Smooth muscle cell (in vitro differentiated cells): ENCODE measurements at regions not wholly inside any gene's neighbourhood (a gene's known extent, or its start where the extent isn't known, plus 50 kb on each side); places are given as distances from the start of the nearest gene placed in this dataset.
A peak's percentile ranks its signal among the peaks of the same experiment; 100 is the strongest.

Experiments used
- DNase-seq: peaks from one replicate; lab custom pipeline; 2025; ENCODE audit not compliant: unreplicated experiment; lab: John Stamatoyannopoulos, UW
- H2AFZ ChIP-seq: fragments of 200-600 bp; sonication (generic); 2 replicates; pipeline ENCODE4 v1.6.0; 2016; ENCODE audit warnings: antibody characterized with exemption, low read depth, mild to moderate bottlenecking
- H3F3A ChIP-seq: fragments of 200-600 bp; sonication (generic); 2 replicates; pipeline ENCODE4 v1.6.0; 2017; ENCODE audit warnings: antibody characterized with exemption, low read depth
- H3K27ac ChIP-seq: fragments of 200-600 bp; sonication (generic); 2 replicates; pipeline ENCODE4 v1.5.1; 2016; ENCODE audit warnings: low read depth, mild to moderate bottlenecking
- H3K27me3 ChIP-seq: fragments of 200-600 bp; sonication (generic); 2 replicates; pipeline ENCODE4 v1.6.1; 2016; ENCODE audit warnings: low read depth, mild to moderate bottlenecking
- H3K36me3 ChIP-seq: fragments of 200-600 bp; sonication (generic); 2 replicates; pipeline ENCODE4 v1.5.1; 2016; ENCODE audit warnings: low read depth
- H3K4me1 ChIP-seq: fragments of 200-600 bp; sonication (generic); 2 replicates; pipeline ENCODE4 v1.5.1; 2016; ENCODE audit warnings: low read depth
- H3K4me2 ChIP-seq: fragments of 200-600 bp; sonication (generic); 2 replicates; pipeline ENCODE4 v1.6.0; 2016; ENCODE audit warnings: mild to moderate bottlenecking
- H3K4me3 ChIP-seq: fragments of 200-600 bp; sonication (generic); 2 replicates; pipeline ENCODE4 v1.5.1; 2016; ENCODE audit warnings: mild to moderate bottlenecking
- H3K79me2 ChIP-seq: fragments of 200-600 bp; sonication (generic); 2 replicates; pipeline ENCODE4 v1.6.0; 2016; ENCODE audit warnings: low read depth, mild to moderate bottlenecking
- H3K9ac ChIP-seq: fragments of 200-600 bp; sonication (generic); 2 replicates; pipeline ENCODE4 v1.6.0; 2016; ENCODE audit warnings: low read depth
- H3K9me3 ChIP-seq: fragments of 200-600 bp; sonication (generic); replicated peaks from 2 replicates; pipeline ENCODE4 v1.5.1; 2016; ENCODE audit warnings: low read depth
- H4K20me1 ChIP-seq: fragments of 200-600 bp; sonication (generic); 2 replicates; pipeline ENCODE4 v1.6.0; 2016; ENCODE audit warnings: low read depth
- WGBS: methylation state at CpG from one replicate; pipeline ENCODE4 v1.1.7; 2016; ENCODE audit warnings: low lambda C conversion rate; 5-methylcytosine and 5-hydroxymethylcytosine counted together
- TF ChIP-seq, protein P1 (sequence below): fragments of 200-600 bp; sonication (generic); IDR thresholded peaks from 2 replicates; pipeline ENCODE4 v1.5.1; 2017; ENCODE audit warnings: borderline replicate concordance, mild to moderate bottlenecking, antibody characterized with exemption; ENCODE audit not compliant: insufficient read depth, poor library complexity, severe bottlenecking

DNA sequence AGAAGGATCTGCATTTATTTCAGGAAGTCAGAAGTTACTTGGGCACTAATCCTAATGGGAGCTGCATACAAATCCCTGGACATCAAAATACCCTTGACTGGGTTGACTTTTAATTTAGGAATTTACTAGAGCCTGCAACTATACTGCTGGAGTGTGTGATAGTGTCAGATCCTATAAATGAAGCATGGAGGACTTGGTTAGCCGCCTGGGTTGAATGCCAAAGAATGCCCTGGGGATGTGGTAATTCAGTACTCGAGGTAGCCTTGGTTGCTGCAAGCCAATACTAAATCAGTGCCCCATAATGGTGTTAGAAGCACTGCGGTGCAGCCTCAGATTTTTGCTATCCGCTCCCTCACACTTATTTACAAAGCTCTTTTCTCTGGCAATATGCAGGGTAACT is 184.9 kb downstream of the CAPZA3 start:
- TF ChIP-seq, protein P1, sequence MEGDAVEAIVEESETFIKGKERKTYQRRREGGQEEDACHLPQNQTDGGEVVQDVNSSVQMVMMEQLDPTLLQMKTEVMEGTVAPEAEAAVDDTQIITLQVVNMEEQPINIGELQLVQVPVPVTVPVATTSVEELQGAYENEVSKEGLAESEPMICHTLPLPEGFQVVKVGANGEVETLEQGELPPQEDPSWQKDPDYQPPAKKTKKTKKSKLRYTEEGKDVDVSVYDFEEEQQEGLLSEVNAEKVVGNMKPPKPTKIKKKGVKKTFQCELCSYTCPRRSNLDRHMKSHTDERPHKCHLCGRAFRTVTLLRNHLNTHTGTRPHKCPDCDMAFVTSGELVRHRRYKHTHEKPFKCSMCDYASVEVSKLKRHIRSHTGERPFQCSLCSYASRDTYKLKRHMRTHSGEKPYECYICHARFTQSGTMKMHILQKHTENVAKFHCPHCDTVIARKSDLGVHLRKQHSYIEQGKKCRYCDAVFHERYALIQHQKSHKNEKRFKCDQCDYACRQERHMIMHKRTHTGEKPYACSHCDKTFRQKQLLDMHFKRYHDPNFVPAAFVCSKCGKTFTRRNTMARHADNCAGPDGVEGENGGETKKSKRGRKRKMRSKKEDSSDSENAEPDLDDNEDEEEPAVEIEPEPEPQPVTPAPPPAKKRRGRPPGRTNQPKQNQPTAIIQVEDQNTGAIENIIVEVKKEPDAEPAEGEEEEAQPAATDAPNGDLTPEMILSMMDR, result no peak
- Histone ChIP-seq H3K79me2 (no peaks in the 10 kb centered on the region), H4K20me1 (no peaks in the 10 kb centered on the region), H3K27me3 (no peaks in the 10 kb centered on the region), H3F3A (no peaks in the 10 kb centered on the region), H3K27ac (no peak overlapping the region), H2AFZ (no peak overlapping the region), H3K9ac (no peak overlapping the region), H3K4me1 (no peaks in the 10 kb centered on the region), H3K4me2 (no peak overlapping the region), H3K4me3 (no peak overlapping the region), H3K9me3 (no peaks in the 10 kb centered on the region), H3K36me3 (no peaks in the 10 kb centered on the region)
- no peak for DNase-seq
- WGBS, result 81% methylated on average over 4 of the region's 4 CpGs

GRCh38 chr12:18923721-18924120 is 185.8 kb downstream of the CAPZA3 start:
- Histone ChIP-seq H3K9ac (no peak overlapping the region), H3K4me3 (no peak overlapping the region), H4K20me1 (no peaks in the 10 kb centered on the region), H3K9me3 (no peaks in the 10 kb centered on the region), H3K4me1 (no peaks in the 10 kb centered on the region), H3K36me3 (no peaks in the 10 kb centered on the region), H3K27ac (no peak overlapping the region), H3K79me2 (no peaks in the 10 kb centered on the region), H3K4me2 (no peak overlapping the region), H2AFZ (no peak overlapping the region), H3F3A (no peaks in the 10 kb centered on the region), H3K27me3 (no peaks in the 10 kb centered on the region)
- DNase-seq, result no peak
- TF ChIP-seq, protein P1, result no peak
- 85% methylated on average over 3 of the region's 3 CpGs for WGBS

GRCh38 chr12:18926188-18926587 is 188.3 kb downstream of the CAPZA3 start:
- H3K4me1 ChIP-seq, result no peaks in the 10 kb centered on the region
- no peak overlapping the region for H3K4me2 ChIP-seq
- no peak overlapping the region for H3K9ac ChIP-seq
- H2AFZ ChIP-seq, result no peak overlapping the region
- H4K20me1 ChIP-seq, result no peaks in the 10 kb centered on the region
- no peak overlapping the region for H3K4me3 ChIP-seq
- H3F3A ChIP-seq, result no peaks in the 10 kb centered on the region
- no peaks in the 10 kb centered on the region for H3K9me3 ChIP-seq
- no peak overlapping the region for H3K27ac ChIP-seq
- 88% methylated on average over 7 of the region's 7 CpGs for WGBS
- no peaks in the 10 kb centered on the region for H3K36me3 ChIP-seq
- TF ChIP-seq, protein P1, result no peak
- no peaks in the 10 kb centered on the region for H3K79me2 ChIP-seq
- H3K27me3 ChIP-seq, result no peaks in the 10 kb centered on the region
- no peak for DNase-seq

- Histone ChIP-seq H3K27me3 (no peaks in the 10 kb centered on the region), H3K9me3 (no peaks in the 10 kb centered on the region), H3F3A (no peaks in the 10 kb centered on the region), H2AFZ (peak overlapping the region; percentile 14), H3K36me3 (no peaks in the 10 kb centered on the region), H3K4me3 (no peak overlapping the region), H3K4me2 (no peak overlapping the region), H3K4me1 (no peaks in the 10 kb centered on the region), H3K79me2 (no peaks in the 10 kb centered on the region), H3K9ac (no peak overlapping the region), H4K20me1 (no peaks in the 10 kb centered on the region), H3K27ac (no peak overlapping the region)
- 94% methylated on average over 2 of the region's 2 CpGs for WGBS
- TF ChIP-seq, protein P1, result no peak
- no peak for DNase-seq
These were observed 194.3 kb downstream of the CAPZA3 start for GRCh38 chr12:18932211-18932610.
